ENCODE measurements at regions not wholly inside any gene's neighbourhood (a gene's known extent, or its start where the extent isn't known, plus 50 kb on each side); places are given as distances from the start of the nearest gene placed in this dataset.
"Not testable (repeated sequence)": the region's sequence is repeated elsewhere in the genome, so short reads cannot be mapped to it uniquely, and the experiment has no call there.

- no peak for DNase-seq (ENCODE audit: low spot score)
- Histone ChIP-seq H3K4me3 (no peak overlapping the region), H3K27me3 (no peaks in the 10 kb centered on the region), H3K36me3 (no peaks in the 10 kb centered on the region), H3K27ac (no peak overlapping the region), H3K4me1 (no peaks in the 10 kb centered on the region), H3K9me3 (no peaks in the 10 kb centered on the region)
- no peak for TF ChIP-seq CTCF (IDR thresholded peaks at IDR 0.05)
These were observed 1343.3 kb upstream of the GJE1 start for GRCh38 chr6:140789466-140789865.

- DNase-seq (ENCODE audit: low spot score) = no peak
- TF ChIP-seq CTCF (IDR thresholded peaks at IDR 0.05) = no peak
- Histone ChIP-seq H3K27ac (no peak overlapping the region), H3K36me3 (no peaks in the 10 kb centered on the region), H3K4me3 (no peak overlapping the region), H3K27me3 (no peaks in the 10 kb centered on the region), H3K4me1 (no peaks in the 10 kb centered on the region), H3K9me3 (no peaks in the 10 kb centered on the region)
These were observed 1346.8 kb upstream of the GJE1 start for GRCh38 chr6:140785926-140786325.

- no peak overlapping the region for H3K4me3 ChIP-seq
- no peaks in the 10 kb centered on the region for H3K9me3 ChIP-seq
- no peaks in the 10 kb centered on the region for H3K4me1 ChIP-seq
- H3K36me3 ChIP-seq = no peaks in the 10 kb centered on the region
- DNase-seq (ENCODE audit: low spot score) = no peak
- no peak overlapping the region for H3K27ac ChIP-seq
- TF ChIP-seq CTCF (IDR thresholded peaks at IDR 0.05) = no peak
- no peaks in the 10 kb centered on the region for H3K27me3 ChIP-seq
These were observed 1348.2 kb upstream of the GJE1 start for GRCh38 chr6:140784573-140784972.

- not testable (repeated sequence) for H3K27ac ChIP-seq; H3K9me3 ChIP-seq; H3K4me3 ChIP-seq; DNase-seq (ENCODE audit: low spot score); H3K27me3 ChIP-seq; H3K4me1 ChIP-seq; H3K36me3 ChIP-seq
These were observed 1349.2 kb upstream of the GJE1 start for GRCh38 chr6:140783504-140783903.

- no peaks in the 10 kb centered on the region for H3K9me3 ChIP-seq
- no peak for DNase-seq (ENCODE audit: low spot score)
- H3K4me1 ChIP-seq = no peaks in the 10 kb centered on the region
- TF ChIP-seq CTCF (IDR thresholded peaks at IDR 0.05) = no peak
- no peaks in the 10 kb centered on the region for H3K27me3 ChIP-seq
- H3K36me3 ChIP-seq = no peaks in the 10 kb centered on the region
- no peak overlapping the region for H3K27ac ChIP-seq
- H3K4me3 ChIP-seq = no peak overlapping the region
These were observed 1349.8 kb upstream of the GJE1 start for GRCh38 chr6:140782941-140783340.

- DNase-seq (ENCODE audit: low spot score) = no peak
- no peak for TF ChIP-seq CTCF (IDR thresholded peaks at IDR 0.05)
- no peak overlapping the region for H3K27ac ChIP-seq
These were observed 1352.6 kb upstream of the GJE1 start for GRCh38 chr6:140779991-140780596.

More at GRCh38 chr6:140779991-140780596, 1352.6 kb upstream of the GJE1 start:
- no peak overlapping the region for H3K4me3 ChIP-seq
- H3K27me3 ChIP-seq = no peaks in the 10 kb centered on the region
- H3K36me3 ChIP-seq = no peaks in the 10 kb centered on the region
- H3K9me3 ChIP-seq = no peaks in the 10 kb centered on the region
- H3K4me1 ChIP-seq = no peaks in the 10 kb centered on the region

All from right atrium auricular region (tissue), 2 donors.